DND-41 (cell line): ENCODE measurements at regions not wholly inside any gene's neighbourhood (a gene's known extent, or its start where the extent isn't known, plus 50 kb on each side); places are given as distances from the start of the nearest gene placed in this dataset.

Experiments used
- ATAC-seq: fragments of 200-7000 bp; cut with Tn5 transposase; 3 replicates; pipeline ENCODE4 v1.9.1; 2021; ENCODE audit warnings: low read depth; ENCODE audit not compliant: insufficient read depth
- DNase-seq: peaks from one replicate; pipeline ENCODE4 v3.0.0-alpha.2; 2020
- H2AFZ ChIP-seq: 2 replicates; pipeline ENCODE4 v1.6.0; 2012; ENCODE audit warnings: low read depth, low read length
- H3K27ac ChIP-seq: 2 replicates; pipeline ENCODE4 v1.5.1; 2012; ENCODE audit warnings: low read length, inconsistent platforms
- H3K27me3 ChIP-seq: fragments of 200-600 bp; sonication (generic); 2 replicates; pipeline ENCODE4 v1.6.0; 2012; ENCODE audit warnings: low read length, mild to moderate bottlenecking, inconsistent platforms; ENCODE audit not compliant: insufficient read depth, poor library complexity
- H3K36me3 ChIP-seq: 2 replicates; pipeline ENCODE4 v1.5.1; 2012; ENCODE audit warnings: low read length, inconsistent platforms; ENCODE audit not compliant: insufficient read depth
- H3K4me1 ChIP-seq: 2 replicates; pipeline ENCODE4 v1.5.1; 2012; ENCODE audit warnings: mild to moderate bottlenecking, low read length; ENCODE audit not compliant: insufficient read depth
- H3K4me2 ChIP-seq: 2 replicates; pipeline ENCODE4 v1.6.0; 2012; ENCODE audit warnings: mild to moderate bottlenecking, moderate library complexity, low read length, inconsistent platforms; ENCODE audit not compliant: insufficient read depth
- H3K4me3 ChIP-seq, 2 experiments: fragments of 200-600 bp in 1 of 2; shearing (Covaris generic) in 1 of 2; 2 replicates each; pipeline ENCODE4 v1.5.1; 2012 to 2016; ENCODE audit warnings: inconsistent platforms in 2 of 2, low read length in 2 of 2, mild to moderate bottlenecking in 2 of 2, low read depth in 1 of 2, moderate library complexity in 1 of 2
- H3K79me2 ChIP-seq: 2 replicates; pipeline ENCODE4 v1.6.0; 2012; ENCODE audit warnings: low read length, inconsistent platforms; ENCODE audit not compliant: insufficient read depth
- H3K9ac ChIP-seq: 2 replicates; pipeline ENCODE4 v1.6.0; 2012; ENCODE audit warnings: low read depth, mild to moderate bottlenecking, inconsistent platforms, low read length, moderate library complexity
- H3K9me3 ChIP-seq: 2 replicates; pipeline ENCODE4 v1.5.1; 2012; ENCODE audit warnings: low read length, moderate library complexity, mild to moderate bottlenecking, inconsistent platforms; ENCODE audit not compliant: insufficient read depth, severe bottlenecking
- H4K20me1 ChIP-seq: 2 replicates; pipeline ENCODE4 v1.6.0; 2012; ENCODE audit warnings: low read length; ENCODE audit not compliant: insufficient read depth
- EZH2 ChIP-seq: IDR thresholded peaks from 3 replicates; pipeline ENCODE4 v1.6.1; 2012; ENCODE audit warnings: borderline replicate concordance, low read depth, mild to moderate bottlenecking, moderate library complexity, low read length, inconsistent platforms; ENCODE audit not compliant: severe bottlenecking
- TF ChIP-seq, protein P1 (sequence below): IDR thresholded peaks from 2 replicates; pipeline ENCODE4 v1.5.1; 2012; ENCODE audit warnings: borderline replicate concordance, low read length, moderate library complexity, mild to moderate bottlenecking; ENCODE audit not compliant: poor library complexity, severe bottlenecking; ENCODE audit errors: extremely low read depth

DNA sequence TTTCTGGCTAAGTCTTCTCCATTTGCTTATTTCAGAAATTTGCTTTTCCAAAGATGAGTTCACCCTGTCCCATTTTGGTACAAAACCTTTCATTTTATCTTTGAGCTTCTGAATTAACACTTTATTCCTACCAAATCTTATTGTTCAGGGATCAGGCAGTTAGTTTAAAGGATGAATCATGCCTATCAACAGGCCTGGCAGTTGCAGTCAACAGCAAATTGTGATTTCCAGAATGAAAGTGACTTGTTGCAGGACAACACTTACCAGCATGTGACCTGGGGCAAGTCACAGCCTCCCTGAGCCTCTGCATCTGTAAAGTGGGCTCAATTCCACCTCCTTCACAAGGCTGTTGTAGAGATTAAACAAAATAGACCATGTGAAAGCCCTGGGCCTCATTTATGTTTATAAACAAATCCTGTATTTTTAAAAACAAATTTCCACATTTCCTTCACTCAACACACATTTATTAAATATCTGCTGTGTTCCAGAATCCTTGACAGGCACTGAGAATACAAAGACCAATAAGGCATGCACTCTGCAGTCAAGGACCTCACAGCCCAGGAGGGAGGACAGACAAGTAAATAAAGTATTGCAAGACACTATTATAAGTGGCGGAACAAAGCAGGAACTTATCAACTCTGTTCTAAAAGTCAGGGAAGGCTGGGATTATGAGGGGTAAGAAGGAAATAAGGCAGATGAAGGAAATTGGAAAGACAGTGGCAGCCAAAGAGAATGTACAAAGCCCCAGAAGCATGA is 359.1 kb upstream of the IL12A start:
- no peak for ATAC-seq
- Histone ChIP-seq H3K27me3 (no peaks in the 10 kb centered on the region), H2AFZ (no peak overlapping the region), H3K4me2 (no peak overlapping the region), H3K27ac (no peak overlapping the region), H3K79me2 (no peaks in the 10 kb centered on the region), H3K9ac (no peak overlapping the region), H3K4me3 (no peak overlapping the region), H4K20me1 (no peaks in the 10 kb centered on the region), H3K9me3 (no peaks in the 10 kb centered on the region), H3K36me3 (no peaks in the 10 kb centered on the region), H3K4me1 (no peaks in the 10 kb centered on the region)
- DNase-seq: no peak
- TF ChIP-seq, protein P1, sequence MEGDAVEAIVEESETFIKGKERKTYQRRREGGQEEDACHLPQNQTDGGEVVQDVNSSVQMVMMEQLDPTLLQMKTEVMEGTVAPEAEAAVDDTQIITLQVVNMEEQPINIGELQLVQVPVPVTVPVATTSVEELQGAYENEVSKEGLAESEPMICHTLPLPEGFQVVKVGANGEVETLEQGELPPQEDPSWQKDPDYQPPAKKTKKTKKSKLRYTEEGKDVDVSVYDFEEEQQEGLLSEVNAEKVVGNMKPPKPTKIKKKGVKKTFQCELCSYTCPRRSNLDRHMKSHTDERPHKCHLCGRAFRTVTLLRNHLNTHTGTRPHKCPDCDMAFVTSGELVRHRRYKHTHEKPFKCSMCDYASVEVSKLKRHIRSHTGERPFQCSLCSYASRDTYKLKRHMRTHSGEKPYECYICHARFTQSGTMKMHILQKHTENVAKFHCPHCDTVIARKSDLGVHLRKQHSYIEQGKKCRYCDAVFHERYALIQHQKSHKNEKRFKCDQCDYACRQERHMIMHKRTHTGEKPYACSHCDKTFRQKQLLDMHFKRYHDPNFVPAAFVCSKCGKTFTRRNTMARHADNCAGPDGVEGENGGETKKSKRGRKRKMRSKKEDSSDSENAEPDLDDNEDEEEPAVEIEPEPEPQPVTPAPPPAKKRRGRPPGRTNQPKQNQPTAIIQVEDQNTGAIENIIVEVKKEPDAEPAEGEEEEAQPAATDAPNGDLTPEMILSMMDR: no peak
- TF ChIP-seq EZH2: no peak

DNA sequence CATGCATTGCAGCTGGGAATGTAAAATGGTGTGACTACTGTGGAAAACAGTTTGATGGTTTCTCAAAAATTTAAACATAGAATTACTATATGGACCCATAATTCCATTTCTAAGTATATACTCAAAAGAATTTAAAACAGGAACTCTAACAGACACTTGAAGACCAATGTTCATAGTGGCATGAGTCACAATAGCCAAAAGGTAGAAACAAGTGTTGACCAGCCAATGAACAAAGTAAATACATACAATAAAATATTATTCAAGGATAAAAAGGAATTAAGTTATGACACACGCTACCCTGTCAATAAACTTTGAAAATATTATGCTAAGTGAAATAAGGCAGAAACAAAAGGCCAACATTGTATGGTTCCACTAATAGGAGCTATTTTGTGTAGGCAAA is 357.4 kb upstream of the IL12A start:
- Histone ChIP-seq H3K4me1 (no peaks in the 10 kb centered on the region), H3K4me3 (no peak overlapping the region), H3K27me3 (no peaks in the 10 kb centered on the region), H3K4me2 (no peak overlapping the region), H2AFZ (no peak overlapping the region), H3K9ac (no peak overlapping the region), H3K79me2 (no peaks in the 10 kb centered on the region), H4K20me1 (no peaks in the 10 kb centered on the region), H3K27ac (no peak overlapping the region), H3K36me3 (no peaks in the 10 kb centered on the region), H3K9me3 (no peaks in the 10 kb centered on the region)
- ATAC-seq (no peak), DNase-seq (no peak)
- TF ChIP-seq, protein P1: no peak
- TF ChIP-seq EZH2: no peak

DNA sequence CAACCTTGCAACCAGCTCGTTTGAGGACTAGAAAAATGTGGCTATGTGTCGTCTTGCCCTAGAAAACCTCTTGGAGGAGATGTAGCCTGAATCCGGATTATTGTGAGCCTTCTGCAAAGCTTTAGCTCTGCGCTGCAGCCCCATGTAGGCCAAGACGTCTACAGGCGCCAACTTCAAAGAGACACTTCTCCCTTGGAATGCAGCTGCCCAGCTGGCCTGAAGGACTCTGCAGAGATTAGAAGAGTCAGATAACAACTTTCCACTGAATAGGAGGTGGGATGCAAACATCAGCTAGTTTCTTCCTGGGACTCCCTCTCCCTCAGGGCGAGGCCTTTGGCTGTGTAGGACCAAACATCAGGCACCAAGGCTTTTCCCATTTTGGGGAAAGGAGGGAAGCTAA is 356.5 kb upstream of the IL12A start:
- Histone ChIP-seq H3K9me3 (no peaks in the 10 kb centered on the region), H3K79me2 (no peaks in the 10 kb centered on the region), H2AFZ (no peak overlapping the region), H3K4me1 (no peaks in the 10 kb centered on the region), H3K27me3 (no peaks in the 10 kb centered on the region), H3K9ac (no peak overlapping the region), H3K27ac (no peak overlapping the region), H4K20me1 (no peaks in the 10 kb centered on the region), H3K4me3 (no peak overlapping the region), H3K36me3 (no peaks in the 10 kb centered on the region), H3K4me2 (no peak overlapping the region)
- no peak for TF ChIP-seq EZH2
- TF ChIP-seq, protein P1: no peak
- ATAC-seq: no peak
- DNase-seq: no peak

DNA sequence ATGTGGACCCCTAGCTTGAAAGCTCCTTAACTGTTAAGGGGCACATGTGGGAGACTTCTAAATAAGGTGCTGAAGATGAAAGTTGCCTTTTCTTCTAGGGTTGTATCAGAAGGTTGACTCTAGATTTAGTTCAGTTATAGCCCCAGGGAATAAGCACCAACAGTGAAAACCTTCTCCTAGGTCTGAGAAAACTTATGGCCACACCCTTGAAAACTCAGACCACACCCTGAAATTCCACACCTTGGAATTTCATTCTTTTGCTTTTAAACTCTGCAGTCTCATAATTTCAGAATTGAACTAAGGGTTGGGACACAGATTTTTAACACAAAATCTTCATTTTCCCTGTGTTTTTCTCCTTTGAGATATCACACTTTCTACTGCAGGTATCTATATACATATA is 355.8 kb upstream of the IL12A start:
- H4K20me1 ChIP-seq: no peaks in the 10 kb centered on the region
- H3K79me2 ChIP-seq: no peaks in the 10 kb centered on the region
- H3K36me3 ChIP-seq: no peaks in the 10 kb centered on the region
- no peaks in the 10 kb centered on the region for H3K9me3 ChIP-seq
- H2AFZ ChIP-seq: no peak overlapping the region
- no peak overlapping the region for H3K4me2 ChIP-seq
- ATAC-seq: no peak
- H3K27ac ChIP-seq: no peak overlapping the region
- TF ChIP-seq EZH2: no peak
- no peak for DNase-seq
- H3K4me1 ChIP-seq: no peaks in the 10 kb centered on the region
- no peaks in the 10 kb centered on the region for H3K27me3 ChIP-seq
- no peak overlapping the region for H3K9ac ChIP-seq
- no peak overlapping the region for H3K4me3 ChIP-seq
